ENCODE measurements at regions not wholly inside any gene's neighbourhood (a gene's known extent, or its start where the extent isn't known, plus 50 kb on each side); places are given as distances from the start of the nearest gene placed in this dataset.

DNA sequence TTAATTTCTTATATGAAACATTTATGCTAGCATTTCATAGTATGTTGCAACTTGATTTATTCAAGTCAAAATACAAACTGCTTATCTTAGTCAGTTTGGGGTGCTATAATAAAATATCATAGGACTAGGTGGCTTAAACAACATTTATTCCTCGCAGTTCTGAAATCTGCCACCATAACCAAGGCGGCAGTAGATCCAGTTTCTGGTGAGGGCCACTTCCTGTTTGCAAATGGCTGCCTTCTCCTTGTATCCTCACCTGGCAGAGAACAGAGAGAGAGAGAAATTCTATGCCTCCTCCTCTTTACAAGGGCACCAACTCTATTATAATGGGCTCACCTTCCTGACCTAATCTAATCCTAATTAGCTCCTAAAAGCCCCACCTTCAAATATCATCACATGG, 76.1 kb upstream of the RGS2 start:
- no peaks in the 10 kb centered on the region for H3K9me3 Mint-ChIP-seq
- TF ChIP-seq, protein P1, sequence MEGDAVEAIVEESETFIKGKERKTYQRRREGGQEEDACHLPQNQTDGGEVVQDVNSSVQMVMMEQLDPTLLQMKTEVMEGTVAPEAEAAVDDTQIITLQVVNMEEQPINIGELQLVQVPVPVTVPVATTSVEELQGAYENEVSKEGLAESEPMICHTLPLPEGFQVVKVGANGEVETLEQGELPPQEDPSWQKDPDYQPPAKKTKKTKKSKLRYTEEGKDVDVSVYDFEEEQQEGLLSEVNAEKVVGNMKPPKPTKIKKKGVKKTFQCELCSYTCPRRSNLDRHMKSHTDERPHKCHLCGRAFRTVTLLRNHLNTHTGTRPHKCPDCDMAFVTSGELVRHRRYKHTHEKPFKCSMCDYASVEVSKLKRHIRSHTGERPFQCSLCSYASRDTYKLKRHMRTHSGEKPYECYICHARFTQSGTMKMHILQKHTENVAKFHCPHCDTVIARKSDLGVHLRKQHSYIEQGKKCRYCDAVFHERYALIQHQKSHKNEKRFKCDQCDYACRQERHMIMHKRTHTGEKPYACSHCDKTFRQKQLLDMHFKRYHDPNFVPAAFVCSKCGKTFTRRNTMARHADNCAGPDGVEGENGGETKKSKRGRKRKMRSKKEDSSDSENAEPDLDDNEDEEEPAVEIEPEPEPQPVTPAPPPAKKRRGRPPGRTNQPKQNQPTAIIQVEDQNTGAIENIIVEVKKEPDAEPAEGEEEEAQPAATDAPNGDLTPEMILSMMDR (IDR thresholded peaks at IDR 0.05), result no peak
- DNase-seq (no peak), ATAC-seq (ENCODE audit: low read depth) (no peak)
- H3K27me3 Mint-ChIP-seq, result no peaks in the 10 kb centered on the region
- no peaks in the 10 kb centered on the region for H3K4me1 Mint-ChIP-seq
- H3K27ac Mint-ChIP-seq, result no peak overlapping the region
- ChIA-PET POLR2A (no interaction called here), CTCF (no interaction called here)
- H3K36me3 Mint-ChIP-seq (ENCODE audit: low read depth), result no peaks in the 10 kb centered on the region
- intact Hi-C loops (cut with micrococcal nuclease), result no loop called here
- H3K4me3 Mint-ChIP-seq, result no peak overlapping the region

DNA sequence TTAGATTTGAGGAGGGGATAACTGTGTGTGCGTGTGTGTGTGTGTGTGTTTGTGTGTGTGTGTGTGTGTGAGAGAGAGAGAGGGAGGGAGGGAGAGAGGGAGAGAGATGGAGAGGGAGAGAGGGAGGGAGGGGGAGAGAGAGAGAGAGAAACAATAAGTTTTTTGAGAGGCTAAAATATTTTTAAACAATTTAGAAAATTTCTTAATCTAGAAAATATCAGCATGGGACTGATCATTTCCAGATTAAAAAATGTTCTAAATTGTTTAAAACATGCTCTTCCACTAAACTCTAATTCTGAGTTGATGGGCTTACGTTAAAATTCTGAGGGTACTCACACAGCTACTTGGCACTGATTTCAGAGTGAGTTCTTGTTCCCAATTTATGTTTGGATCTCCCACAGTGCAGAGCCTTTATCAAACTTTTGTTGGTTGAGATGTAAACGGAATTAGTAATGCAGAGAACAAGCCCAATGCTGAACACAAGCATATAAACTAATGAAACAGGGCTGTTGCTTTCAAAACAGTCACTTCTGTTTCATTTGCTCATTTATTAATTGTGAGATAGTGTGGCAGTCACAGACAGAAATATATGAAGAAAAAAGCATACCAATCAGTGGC, 73.4 kb upstream of the RGS2 start:
- no peaks in the 10 kb centered on the region for H3K4me1 Mint-ChIP-seq
- TF ChIP-seq, protein P1 (IDR thresholded peaks at IDR 0.05), result no peak
- intact Hi-C loops (cut with micrococcal nuclease), result no loop called here
- POLR2A ChIA-PET, result no interaction called here
- H3K4me3 Mint-ChIP-seq, result no peak overlapping the region
- DNase-seq, result no peak
- H3K9me3 Mint-ChIP-seq, result no peaks in the 10 kb centered on the region
- H3K27me3 Mint-ChIP-seq, result peaks cover 3% of the 10 kb centered on the region
- no peaks in the 10 kb centered on the region for H3K36me3 Mint-ChIP-seq (ENCODE audit: low read depth)
- no peak overlapping the region for H3K27ac Mint-ChIP-seq
- CTCF ChIA-PET, result no interaction called here
- ATAC-seq (ENCODE audit: low read depth), result no peak

DNA sequence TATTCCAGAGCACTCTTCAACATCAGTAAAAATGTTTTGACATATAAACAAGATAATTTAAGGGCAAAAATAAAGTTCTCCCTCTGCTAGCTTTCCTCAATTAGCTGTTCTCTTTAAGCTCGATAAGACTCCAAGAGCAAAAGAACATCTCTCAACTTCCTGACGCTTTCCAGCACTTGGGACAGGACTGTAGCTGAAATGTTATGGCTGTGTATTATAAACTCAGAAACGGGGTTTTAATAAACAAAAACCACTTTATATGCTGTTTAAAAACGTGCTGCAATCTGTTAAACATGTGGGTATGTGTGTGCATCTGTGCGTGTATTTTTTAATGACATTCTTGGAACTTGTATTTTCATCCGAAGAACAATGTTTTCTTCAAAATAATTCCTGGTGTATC, 71.5 kb upstream of the RGS2 start:
- Mint-ChIP-seq H3K4me3 (no peak overlapping the region), H3K36me3 (ENCODE audit: low read depth) (no peaks in the 10 kb centered on the region), H3K9me3 (no peaks in the 10 kb centered on the region), H3K27ac (no peak overlapping the region), H3K27me3 (peaks cover 3% of the 10 kb centered on the region), H3K4me1 (no peaks in the 10 kb centered on the region)
- DNase-seq (no peak), ATAC-seq (ENCODE audit: low read depth) (no peak)
- TF ChIP-seq, protein P1 (IDR thresholded peaks at IDR 0.05), result no peak
- POLR2A ChIA-PET, result no interaction called here
- CTCF ChIA-PET, result no interaction called here
- intact Hi-C loops (cut with micrococcal nuclease), result no loop called here

DNA sequence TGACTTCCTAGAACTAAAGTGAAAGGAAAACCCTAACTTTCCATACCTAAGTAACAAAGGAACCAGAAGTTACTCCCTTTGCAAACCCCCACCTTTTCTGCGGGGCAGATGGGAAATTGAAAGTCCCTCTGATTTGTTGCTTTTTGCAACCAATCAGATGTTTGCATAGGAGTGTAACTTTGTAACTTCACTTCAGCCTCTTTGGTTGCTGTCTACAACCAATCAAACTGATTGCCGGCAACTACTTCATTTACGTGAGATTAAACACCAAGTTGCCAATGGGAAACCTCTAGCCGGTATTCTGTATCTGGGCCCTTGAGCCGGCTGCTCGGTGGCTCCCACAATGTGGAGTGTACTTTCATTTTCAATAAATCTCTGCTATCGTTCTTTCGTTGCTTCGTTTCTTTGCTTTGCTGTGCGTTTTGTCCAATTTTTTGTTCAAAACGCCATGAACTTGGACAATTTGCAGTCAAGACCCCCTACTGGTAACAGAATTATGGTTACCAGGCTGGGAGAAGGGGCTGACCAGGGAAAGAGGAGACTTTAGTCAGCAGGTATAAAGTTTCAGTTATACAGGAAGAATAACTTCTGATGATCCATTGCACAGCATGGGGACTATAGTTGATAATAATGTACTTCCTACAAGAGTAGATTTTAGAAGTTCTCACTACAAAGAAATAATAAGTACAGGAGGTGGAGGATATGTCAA, 69.2 kb upstream of the RGS2 start:
- Mint-ChIP-seq H3K4me1 (no peaks in the 10 kb centered on the region), H3K36me3 (ENCODE audit: low read depth) (no peaks in the 10 kb centered on the region), H3K27me3 (peaks cover 3% of the 10 kb centered on the region), H3K27ac (no peak overlapping the region), H3K4me3 (no peak overlapping the region), H3K9me3 (no peaks in the 10 kb centered on the region)
- ATAC-seq (ENCODE audit: low read depth) (no peak), DNase-seq (no peak)
- intact Hi-C loops (cut with micrococcal nuclease), result no loop called here
- CTCF ChIA-PET, result no interaction called here
- POLR2A ChIA-PET, result no interaction called here
- TF ChIP-seq, protein P1 (IDR thresholded peaks at IDR 0.05), result no peak

DNA sequence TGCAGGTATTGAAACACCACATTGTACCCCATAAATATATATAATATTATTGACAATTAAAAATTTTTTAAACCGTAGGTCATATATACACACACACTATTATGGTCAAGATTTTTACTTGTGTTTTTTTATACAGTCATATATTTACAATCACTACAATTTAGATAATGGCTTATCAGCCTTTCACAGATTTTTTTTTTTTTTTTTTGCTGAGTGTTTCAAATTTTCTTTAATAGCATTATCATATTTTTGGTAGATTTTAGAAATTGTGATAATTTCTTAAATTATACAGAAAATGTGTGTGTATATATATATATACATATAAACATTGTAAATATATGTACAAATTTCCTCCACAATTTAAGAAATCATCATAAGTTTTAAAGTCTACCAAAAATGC, 68.6 kb upstream of the RGS2 start:
- no peak overlapping the region for H3K27ac Mint-ChIP-seq
- no peak for DNase-seq
- no peaks in the 10 kb centered on the region for H3K4me1 Mint-ChIP-seq
- no peaks in the 10 kb centered on the region for H3K9me3 Mint-ChIP-seq
- ChIA-PET POLR2A (no interaction called here), CTCF (no interaction called here)
- no peak for ATAC-seq (ENCODE audit: low read depth)
- H3K27me3 Mint-ChIP-seq, result peaks cover 3% of the 10 kb centered on the region
- H3K4me3 Mint-ChIP-seq, result no peak overlapping the region
- TF ChIP-seq, protein P1 (IDR thresholded peaks at IDR 0.05), result no peak
- intact Hi-C loops (cut with micrococcal nuclease), result no loop called here
- H3K36me3 Mint-ChIP-seq (ENCODE audit: low read depth), result no peaks in the 10 kb centered on the region

Data from activated B cell treated with CpG ODN at 0.5 μM for 24 hours (primary cell).